IgD-negative memory B cell (primary cell): ENCODE measurements at regions not wholly inside any gene's neighbourhood (a gene's known extent, or its start where the extent isn't known, plus 50 kb on each side); places are given as distances from the start of the nearest gene placed in this dataset.

Experiments
- H3K27ac Mint-ChIP-seq, 3 donors: one replicate each; pipeline ENCODE4 v1.8.0; 2020 to 2022; ENCODE audit warnings: mild to moderate bottlenecking in 3 of 3, mixed read lengths in 3 of 3, moderate library complexity in 1 of 3
- H3K27me3 Mint-ChIP-seq: one replicate; pipeline ENCODE4 v1.8.0; 2021; ENCODE audit warnings: mixed read lengths
- H3K36me3 Mint-ChIP-seq: one replicate; pipeline ENCODE4 v1.8.0; 2020; ENCODE audit warnings: mild to moderate bottlenecking, mixed read lengths
- H3K4me1 Mint-ChIP-seq, 3 donors: one replicate each; pipeline ENCODE4 v1.8.0; 2020 to 2022; ENCODE audit warnings: mixed read lengths in 3 of 3, mild to moderate bottlenecking in 1 of 3
- H3K4me3 Mint-ChIP-seq, 4 donors: one replicate each; pipeline ENCODE4 v1.8.0; 2020 to 2022; ENCODE audit warnings: mild to moderate bottlenecking in 4 of 4, mixed read lengths in 4 of 4, moderate library complexity in 3 of 4
- H3K9me3 Mint-ChIP-seq, 3 donors: one replicate each; pipeline ENCODE4 v1.8.0; 2020 to 2021; ENCODE audit warnings: mixed read lengths in 3 of 3, mild to moderate bottlenecking in 1 of 3

GRCh38 chr13:58134525-58134924 is 503.0 kb downstream of the PCDH17 start:
- no peak overlapping the region for H3K27ac Mint-ChIP-seq
- H3K4me3 Mint-ChIP-seq = no peak overlapping the region
- peaks cover 5 to 8% (median 6%) of the 10 kb centered on the region in 3 donors for H3K9me3 Mint-ChIP-seq
- no peaks in the 10 kb centered on the region for H3K27me3 Mint-ChIP-seq
- peaks cover 0 to 3% (median 0%) of the 10 kb centered on the region in 3 donors for H3K4me1 Mint-ChIP-seq
- H3K36me3 Mint-ChIP-seq = no peaks in the 10 kb centered on the region

- Mint-ChIP-seq H3K9me3 (peaks cover 0 to 8% (median 4%) of the 10 kb centered on the region in 3 donors), H3K4me1 (no peaks in the 10 kb centered on the region), H3K27ac (no peak overlapping the region), H3K36me3 (peaks cover 1% of the 10 kb centered on the region), H3K4me3 (no peak overlapping the region), H3K27me3 (no peaks in the 10 kb centered on the region)
Observed at GRCh38 chr13:58142952-58143351, 511.4 kb downstream of the PCDH17 start.

- Mint-ChIP-seq H3K4me1 (no peaks in the 10 kb centered on the region), H3K27ac (no peak overlapping the region), H3K27me3 (no peaks in the 10 kb centered on the region), H3K36me3 (peaks cover 1% of the 10 kb centered on the region), H3K9me3 (peaks cover 0 to 8% (median 4%) of the 10 kb centered on the region in 3 donors), H3K4me3 (no peak overlapping the region)
Observed at GRCh38 chr13:58144616-58145015, 513.1 kb downstream of the PCDH17 start.

DNA sequence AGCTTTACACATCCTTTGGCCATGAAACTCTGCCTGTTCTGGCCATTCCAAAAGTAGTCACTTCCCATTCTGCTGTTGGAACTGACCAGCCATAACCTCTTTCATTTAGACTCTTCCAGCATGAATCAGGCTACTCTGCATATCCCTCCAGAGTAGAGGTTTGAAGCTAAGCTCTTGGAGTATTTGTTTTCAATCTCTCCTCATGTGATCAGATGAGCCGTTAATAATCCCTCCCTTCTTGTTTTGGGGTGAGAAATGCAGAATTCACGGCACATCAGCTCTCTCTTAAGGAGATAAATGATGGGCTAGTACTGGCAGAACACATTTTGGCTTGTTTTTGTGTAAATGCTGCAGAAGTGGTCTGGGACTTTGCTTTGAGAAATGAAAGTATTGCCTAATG is 519.9 kb downstream of the PCDH17 start:
- H3K4me1 Mint-ChIP-seq = no peaks in the 10 kb centered on the region

GRCh38 chr13:58160980-58161379 is 529.4 kb downstream of the PCDH17 start:
- no peaks in the 10 kb centered on the region for H3K27me3 Mint-ChIP-seq
- no peak overlapping the region for H3K4me3 Mint-ChIP-seq
- H3K9me3 Mint-ChIP-seq = peaks cover 0 to 8% (median 2%) of the 10 kb centered on the region in 3 donors
- H3K4me1 Mint-ChIP-seq = no peaks in the 10 kb centered on the region
- no peaks in the 10 kb centered on the region for H3K36me3 Mint-ChIP-seq
- H3K27ac Mint-ChIP-seq = no peak overlapping the region

More for the DNA sequence above, 519.9 kb downstream of the PCDH17 start:
- Mint-ChIP-seq H3K9me3 (peaks cover 0 to 2% (median 0%) of the 10 kb centered on the region in 3 donors), H3K36me3 (peaks cover 1% of the 10 kb centered on the region), H3K27me3 (no peaks in the 10 kb centered on the region), H3K27ac (no peak overlapping the region), H3K4me3 (no peak overlapping the region)

DNA sequence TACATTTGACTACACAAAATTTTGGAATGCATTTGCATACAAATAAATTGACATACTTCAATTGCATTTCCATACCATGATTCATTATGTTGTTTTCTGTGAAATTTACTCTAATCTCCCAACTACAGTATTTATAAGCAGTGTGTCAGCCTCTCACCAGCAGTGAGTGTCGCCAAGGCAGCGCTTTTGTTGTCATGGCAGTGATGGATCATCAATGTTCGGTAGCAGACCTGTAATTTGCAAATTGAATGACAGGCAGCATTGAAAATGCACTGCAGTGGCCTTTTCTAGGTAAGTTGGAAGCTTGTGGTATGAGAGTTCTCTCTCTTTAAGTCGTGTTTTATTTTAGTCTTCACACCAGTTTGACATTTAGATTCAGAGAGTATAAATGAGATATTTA is 534.1 kb downstream of the PCDH17 start:
- Mint-ChIP-seq H3K9me3 (peaks cover 0 to 14% (median 0%) of the 10 kb centered on the region in 3 donors), H3K27me3 (no peaks in the 10 kb centered on the region), H3K27ac (no peak overlapping the region), H3K4me3 (no peak overlapping the region), H3K4me1 (no peaks in the 10 kb centered on the region), H3K36me3 (no peaks in the 10 kb centered on the region)

GRCh38 chr13:58181111-58181510 is 549.6 kb downstream of the PCDH17 start:
- Mint-ChIP-seq H3K27ac (no peak overlapping the region), H3K9me3 (peaks cover 4 to 9% (median 5%) of the 10 kb centered on the region in 3 donors), H3K4me1 (no peaks in the 10 kb centered on the region), H3K27me3 (no peaks in the 10 kb centered on the region), H3K36me3 (no peaks in the 10 kb centered on the region), H3K4me3 (no peak overlapping the region)

- H3K36me3 Mint-ChIP-seq = no peaks in the 10 kb centered on the region
- H3K9me3 Mint-ChIP-seq = peaks cover 0 to 11% (median 2%) of the 10 kb centered on the region in 3 donors
- H3K27me3 Mint-ChIP-seq = no peaks in the 10 kb centered on the region
- H3K27ac Mint-ChIP-seq = no peak overlapping the region
- no peaks in the 10 kb centered on the region for H3K4me1 Mint-ChIP-seq
- H3K4me3 Mint-ChIP-seq = no peak overlapping the region
Observed at GRCh38 chr13:58187881-58188280, 556.3 kb downstream of the PCDH17 start.

- Mint-ChIP-seq H3K9me3 (peaks cover under 1 to 8% (median 6%) of the 10 kb centered on the region in 3 donors), H3K4me3 (no peak overlapping the region), H3K4me1 (no peaks in the 10 kb centered on the region), H3K27me3 (no peaks in the 10 kb centered on the region), H3K27ac (no peak overlapping the region), H3K36me3 (no peaks in the 10 kb centered on the region)
Observed at GRCh38 chr13:58190577-58190976, 559.0 kb downstream of the PCDH17 start.

- no peak overlapping the region for H3K27ac Mint-ChIP-seq
- no peak overlapping the region for H3K4me3 Mint-ChIP-seq
- H3K36me3 Mint-ChIP-seq = no peaks in the 10 kb centered on the region
- no peaks in the 10 kb centered on the region for H3K4me1 Mint-ChIP-seq
- no peaks in the 10 kb centered on the region for H3K27me3 Mint-ChIP-seq
- peaks cover 0 to 9% (median 0%) of the 10 kb centered on the region in 3 donors for H3K9me3 Mint-ChIP-seq
Observed at GRCh38 chr13:58191754-58192153, 560.2 kb downstream of the PCDH17 start.

DNA sequence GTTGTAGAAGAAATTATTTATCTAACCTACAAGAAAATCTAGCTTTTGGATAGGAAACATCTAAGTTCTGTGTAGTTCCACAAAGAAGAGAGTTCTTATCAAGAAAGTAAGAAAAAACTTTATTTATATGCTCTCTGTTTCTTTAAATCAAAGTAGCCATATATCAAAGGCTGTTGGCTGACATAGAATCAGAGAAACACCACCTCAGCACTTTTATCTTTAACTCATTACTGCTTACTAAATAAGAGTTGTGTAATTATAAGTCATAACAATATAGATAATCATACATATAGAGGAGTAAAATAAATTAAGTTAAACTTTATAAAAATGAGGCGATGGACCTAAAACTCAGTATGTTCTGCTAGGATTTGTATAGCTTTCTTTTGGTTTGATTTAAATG is 570.6 kb downstream of the PCDH17 start:
- no peak overlapping the region for H3K27ac Mint-ChIP-seq
- peaks cover 0 to 1% (median 0%) of the 10 kb centered on the region in 3 donors for H3K4me1 Mint-ChIP-seq
- no peaks in the 10 kb centered on the region for H3K36me3 Mint-ChIP-seq
- H3K27me3 Mint-ChIP-seq = no peaks in the 10 kb centered on the region
- no peak overlapping the region for H3K4me3 Mint-ChIP-seq
- H3K9me3 Mint-ChIP-seq = peaks cover 0 to 12% (median 5%) of the 10 kb centered on the region in 3 donors

- Mint-ChIP-seq H3K27ac (no peak overlapping the region), H3K4me1 (peaks cover 0 to 1% (median 0%) of the 10 kb centered on the region in 3 donors), H3K4me3 (no peak overlapping the region), H3K36me3 (no peaks in the 10 kb centered on the region), H3K9me3 (peaks cover 0 to 6% (median 2%) of the 10 kb centered on the region in 3 donors), H3K27me3 (no peaks in the 10 kb centered on the region)
Observed at GRCh38 chr13:58207501-58207900, 576.0 kb downstream of the PCDH17 start.

DNA sequence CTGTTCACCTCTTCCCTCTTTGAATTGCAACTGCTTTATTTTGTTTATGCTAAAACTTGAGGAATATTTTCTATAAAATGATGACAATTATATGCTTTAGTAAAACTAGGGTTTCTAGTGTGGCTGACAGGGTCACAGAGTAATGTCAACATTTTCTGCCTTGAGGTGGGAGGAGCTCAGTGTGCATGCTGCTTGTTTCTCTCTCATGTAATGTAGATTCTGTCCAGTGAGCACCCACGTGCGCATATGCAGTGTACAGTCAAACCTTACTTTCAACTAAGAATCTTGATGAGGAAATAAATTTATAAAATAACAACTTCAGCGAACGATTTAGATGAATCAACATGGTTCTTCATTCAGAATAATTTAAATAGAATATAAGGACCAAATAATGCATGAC is 603.9 kb downstream of the PCDH17 start:
- Mint-ChIP-seq H3K27ac (peak overlapping the region in 1 of 3 donors; percentile 50), H3K9me3 (peaks cover 3 to 4% (median 3%) of the 10 kb centered on the region in 3 donors), H3K4me1 (no peaks in the 10 kb centered on the region), H3K36me3 (no peaks in the 10 kb centered on the region), H3K4me3 (no peak overlapping the region), H3K27me3 (no peaks in the 10 kb centered on the region)

- Mint-ChIP-seq H3K27me3 (no peaks in the 10 kb centered on the region), H3K9me3 (peaks cover 0 to 3% (median 0%) of the 10 kb centered on the region in 3 donors), H3K4me3 (no peak overlapping the region), H3K4me1 (no peaks in the 10 kb centered on the region), H3K36me3 (no peaks in the 10 kb centered on the region), H3K27ac (no peak overlapping the region)
Observed at GRCh38 chr13:58238972-58239773, 607.6 kb downstream of the PCDH17 start.

DNA sequence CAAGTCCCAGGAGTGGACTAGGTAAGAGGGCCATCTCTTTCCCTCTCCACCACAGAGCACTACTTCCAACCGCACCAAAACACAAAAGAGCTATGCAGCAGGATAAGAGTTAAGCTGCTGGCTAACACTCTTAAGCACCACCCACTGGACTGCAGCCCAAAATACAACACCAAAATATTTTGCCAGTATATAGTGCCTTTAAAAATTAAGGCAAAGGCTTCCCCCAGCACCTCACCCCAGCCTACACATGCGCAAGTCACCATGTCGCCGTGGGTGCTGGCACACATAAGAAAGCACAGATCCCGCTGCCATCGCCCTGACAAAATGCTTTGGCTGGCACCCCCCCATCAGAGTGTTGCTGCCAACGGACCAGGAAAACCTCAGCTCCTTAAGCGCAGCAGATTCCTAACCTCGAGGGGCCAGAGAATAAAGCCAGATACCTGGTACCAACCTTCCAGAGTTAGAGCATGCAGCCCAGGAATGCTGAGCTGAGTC is 608.3 kb downstream of the PCDH17 start:
- H3K27me3 Mint-ChIP-seq = no peaks in the 10 kb centered on the region
- H3K9me3 Mint-ChIP-seq = peaks cover 0 to 6% (median 0%) of the 10 kb centered on the region in 3 donors
- H3K4me1 Mint-ChIP-seq = no peaks in the 10 kb centered on the region
- H3K27ac Mint-ChIP-seq = no peak overlapping the region
- H3K36me3 Mint-ChIP-seq = no peaks in the 10 kb centered on the region
- H3K4me3 Mint-ChIP-seq = no peak overlapping the region

DNA sequence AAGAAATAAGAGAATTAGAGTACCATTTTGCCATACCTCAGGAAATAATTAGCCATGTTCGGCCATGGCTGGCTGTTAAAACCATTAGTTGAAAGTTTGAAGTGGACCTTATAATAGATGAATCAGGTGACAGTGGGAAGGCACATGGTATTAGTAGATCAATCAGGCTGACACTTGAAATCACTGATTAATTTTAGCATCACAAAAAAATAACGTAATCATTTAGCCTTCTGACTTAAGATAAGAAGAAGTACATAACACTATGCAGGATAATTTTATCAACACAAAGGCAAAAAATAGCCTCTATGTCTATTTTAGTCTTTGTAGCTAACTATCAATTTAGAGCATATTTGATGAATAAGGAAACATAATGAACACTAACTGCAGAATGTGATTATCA is 615.5 kb downstream of the PCDH17 start:
- no peak overlapping the region for H3K4me3 Mint-ChIP-seq
- H3K4me1 Mint-ChIP-seq = peaks cover 0 to 1% (median 0%) of the 10 kb centered on the region in 3 donors
- peaks cover 2 to 11% (median 5%) of the 10 kb centered on the region in 3 donors for H3K9me3 Mint-ChIP-seq
- H3K27ac Mint-ChIP-seq = no peak overlapping the region
- H3K36me3 Mint-ChIP-seq = no peaks in the 10 kb centered on the region
- H3K27me3 Mint-ChIP-seq = no peaks in the 10 kb centered on the region
